SIG-M5 treated with dmso at 0.1 percent for 504 hours (cell line): ENCODE measurements at regions not wholly inside any gene's neighbourhood (a gene's known extent, or its start where the extent isn't known, plus 50 kb on each side); places are given as distances from the start of the nearest gene placed in this dataset.

Experiments used
- DNase-seq: peaks from one replicate; lab custom pipeline; 2025; ENCODE audit not compliant: unreplicated experiment; lab: John Stamatoyannopoulos, UW

GRCh38 chr3:110767838-110768237 lies 303.8 kb upstream of the NECTIN3 start:
- no peak for DNase-seq

GRCh38 chr3:110773413-110773954 lies 298.1 kb upstream of the NECTIN3 start:
- no peak for DNase-seq

- DNase-seq: no peak
Measured at GRCh38 chr3:110774496-110775265, 296.9 kb upstream of the NECTIN3 start.

- no peak for DNase-seq
Measured at GRCh38 chr3:110779581-110779980, 292.0 kb upstream of the NECTIN3 start.

- no peak for DNase-seq
Measured at GRCh38 chr3:110783541-110783940, 288.1 kb upstream of the NECTIN3 start.

- DNase-seq: no peak
Measured at GRCh38 chr3:110788794-110789193, 282.8 kb upstream of the NECTIN3 start.

- no peak for DNase-seq
Measured at GRCh38 chr3:110789315-110789714, 282.3 kb upstream of the NECTIN3 start.

GRCh38 chr3:110790631-110791030 lies 281.0 kb upstream of the NECTIN3 start:
- DNase-seq: no peak

- DNase-seq: no peak
Measured at GRCh38 chr3:110791995-110792686, 279.5 kb upstream of the NECTIN3 start.

GRCh38 chr3:110793611-110794010 lies 278.0 kb upstream of the NECTIN3 start:
- no peak for DNase-seq

- no peak for DNase-seq
Measured at GRCh38 chr3:110795163-110795562, 276.5 kb upstream of the NECTIN3 start.

GRCh38 chr3:110799271-110799670 lies 272.3 kb upstream of the NECTIN3 start:
- no peak for DNase-seq

GRCh38 chr3:110804856-110805255 lies 266.8 kb upstream of the NECTIN3 start:
- DNase-seq: no peak

GRCh38 chr3:110806924-110807323 lies 264.7 kb upstream of the NECTIN3 start:
- no peak for DNase-seq

- no peak for DNase-seq
Measured at GRCh38 chr3:110808630-110809029, 263.0 kb upstream of the NECTIN3 start.

- DNase-seq: no peak
Measured at GRCh38 chr3:110810356-110810755, 261.3 kb upstream of the NECTIN3 start.

GRCh38 chr3:110811050-110811449 lies 260.6 kb upstream of the NECTIN3 start:
- no peak for DNase-seq

- DNase-seq: no peak
Measured at GRCh38 chr3:110813541-110813940, 258.1 kb upstream of the NECTIN3 start.

- no peak for DNase-seq
Measured at GRCh38 chr3:110814170-110815007, 257.2 kb upstream of the NECTIN3 start.

GRCh38 chr3:110815008-110815583 lies 256.5 kb upstream of the NECTIN3 start:
- no peak for DNase-seq

- no peak for DNase-seq
Measured at GRCh38 chr3:110816008-110816407, 255.6 kb upstream of the NECTIN3 start.
